ENCODE measurements at regions not wholly inside any gene's neighbourhood (a gene's known extent, or its start where the extent isn't known, plus 50 kb on each side); places are given as distances from the start of the nearest gene placed in this dataset.

- Histone ChIP-seq H3K27me3 (no peaks in the 10 kb centered on the region), H3K4me1 (no peaks in the 10 kb centered on the region), H3K9me3 (no peaks in the 10 kb centered on the region), H3K36me3 (no peaks in the 10 kb centered on the region), H3K27ac (no peak overlapping the region), H3K4me3 (no peak overlapping the region)
- no peak for TF ChIP-seq CTCF (IDR thresholded peaks at IDR 0.05)
- intact Hi-C loops (cut with DNase I) = no loop called here
- no peak for DNase-seq (ENCODE audit: low spot score in 2 of 2)
Measured at GRCh38 chr15:87155771-87156170, 1076.1 kb downstream of the AGBL1 start.

GRCh38 chr15:87154761-87155160 lies 1075.1 kb downstream of the AGBL1 start:
- intact Hi-C loops (cut with DNase I) = no loop called here
- no peak for DNase-seq (ENCODE audit: low spot score in 2 of 2)
- Histone ChIP-seq H3K4me1 (no peaks in the 10 kb centered on the region), H3K27ac (no peak overlapping the region), H3K27me3 (no peaks in the 10 kb centered on the region), H3K4me3 (no peak overlapping the region), H3K36me3 (no peaks in the 10 kb centered on the region), H3K9me3 (no peaks in the 10 kb centered on the region)
- TF ChIP-seq CTCF (IDR thresholded peaks at IDR 0.05) = no peak

GRCh38 chr15:87151202-87151748 lies 1071.6 kb downstream of the AGBL1 start:
- no peaks in the 10 kb centered on the region for H3K9me3 ChIP-seq
- DNase-seq (ENCODE audit: low spot score in 2 of 2) = no peak
- intact Hi-C loops (cut with DNase I) = no loop called here
- no peaks in the 10 kb centered on the region for H3K4me1 ChIP-seq
- H3K4me3 ChIP-seq = no peak overlapping the region
- H3K27ac ChIP-seq = no peak overlapping the region
- no peaks in the 10 kb centered on the region for H3K27me3 ChIP-seq
- no peaks in the 10 kb centered on the region for H3K36me3 ChIP-seq
- no peak for TF ChIP-seq CTCF (IDR thresholded peaks at IDR 0.05)

GRCh38 chr15:87145696-87146095 lies 1066.0 kb downstream of the AGBL1 start:
- Histone ChIP-seq H3K9me3 (no peaks in the 10 kb centered on the region), H3K27ac (no peak overlapping the region), H3K4me3 (no peak overlapping the region), H3K27me3 (no peaks in the 10 kb centered on the region), H3K36me3 (no peaks in the 10 kb centered on the region), H3K4me1 (no peaks in the 10 kb centered on the region)
- intact Hi-C loops (cut with DNase I) = no loop called here
- DNase-seq (ENCODE audit: low spot score in 2 of 2) = no peak
- TF ChIP-seq CTCF (IDR thresholded peaks at IDR 0.05) = no peak

- no peak overlapping the region for H3K27ac ChIP-seq
- TF ChIP-seq CTCF (IDR thresholded peaks at IDR 0.05) = no peak
- no peaks in the 10 kb centered on the region for H3K36me3 ChIP-seq
- no peaks in the 10 kb centered on the region for H3K4me1 ChIP-seq
- H3K27me3 ChIP-seq = no peaks in the 10 kb centered on the region
- intact Hi-C loops (cut with DNase I) = no loop called here
- H3K9me3 ChIP-seq = no peaks in the 10 kb centered on the region
- H3K4me3 ChIP-seq = no peak overlapping the region
- no peak for DNase-seq (ENCODE audit: low spot score in 2 of 2)
Measured at GRCh38 chr15:87144775-87145174, 1065.1 kb downstream of the AGBL1 start.

GRCh38 chr15:87142096-87142495 lies 1062.4 kb downstream of the AGBL1 start:
- TF ChIP-seq CTCF (IDR thresholded peaks at IDR 0.05) = no peak
- Histone ChIP-seq H3K4me1 (no peaks in the 10 kb centered on the region), H3K27ac (no peak overlapping the region), H3K9me3 (no peaks in the 10 kb centered on the region), H3K27me3 (no peaks in the 10 kb centered on the region), H3K4me3 (no peak overlapping the region), H3K36me3 (no peaks in the 10 kb centered on the region)
- DNase-seq (ENCODE audit: low spot score in 2 of 2) = no peak
- intact Hi-C loops (cut with DNase I) = no loop called here

All from ascending aorta (tissue), 2 donors.